ENCODE measurements at regions not wholly inside any gene's neighbourhood (a gene's known extent, or its start where the extent isn't known, plus 50 kb on each side); places are given as distances from the start of the nearest gene placed in this dataset.

DNA sequence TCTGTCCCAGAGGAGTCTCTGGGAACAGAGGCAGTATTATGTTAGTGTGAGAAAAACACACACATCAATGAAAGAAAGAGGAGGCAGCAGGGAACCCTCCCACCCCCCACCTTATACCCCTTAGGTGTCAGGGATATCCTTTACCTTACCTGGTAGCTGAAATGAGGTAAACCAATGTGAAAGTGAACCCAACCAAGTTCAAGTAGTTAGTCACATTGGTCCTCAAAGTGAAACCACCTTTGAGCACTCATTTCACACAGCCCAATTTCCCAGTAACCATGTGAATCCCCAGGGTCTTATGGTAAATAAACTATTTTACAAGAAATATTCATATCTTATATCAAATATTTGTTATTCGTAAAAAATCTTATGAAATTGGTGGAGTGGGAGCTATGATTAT lies 377.8 kb downstream of the LRATD1 start (continued):
- TF ChIP-seq CHD7 (IDR thresholded peaks at IDR 0.05; ENCODE audit: insufficient replicate concordance, low read length) (no peak), MAFK (IDR thresholded peaks at IDR 0.05; ENCODE audit: low read depth, low read length) (no peak), HDAC6 (IDR thresholded peaks at IDR 0.05; ENCODE audit: low read depth, low read length) (no peak), ZNF274 (IDR thresholded peaks at IDR 0.05; ENCODE audit: borderline replicate concordance, extremely low read depth, low read length) (no peak), RBBP5 (IDR thresholded peaks at IDR 0.05; ENCODE audit: borderline replicate concordance, low read depth, low read length) (no peak), CBX8 (IDR thresholded peaks at IDR 0.05; ENCODE audit: borderline replicate concordance, low read depth, low read length) (no peak), RAD21 (IDR thresholded peaks at IDR 0.05 in 1 of 2, conservative IDR thresholded peaks at IDR 0.05 in 1 of 2; ENCODE audit: low read depth in 2 of 2, low read length in 2 of 2) (no peak), SP4 (IDR thresholded peaks at IDR 0.05; ENCODE audit: low read length) (no peak), RXRA (IDR thresholded peaks at IDR 0.05; ENCODE audit: insufficient read depth, low read depth, low read length) (no peak), SRF (IDR thresholded peaks at IDR 0.05; ENCODE audit: low read depth, low read length) (no peak), ASH2L (IDR thresholded peaks at IDR 0.05; ENCODE audit: low read length) (no peak)
